ENCODE measurements at regions not wholly inside any gene's neighbourhood (a gene's known extent, or its start where the extent isn't known, plus 50 kb on each side); places are given as distances from the start of the nearest gene placed in this dataset.

DNA sequence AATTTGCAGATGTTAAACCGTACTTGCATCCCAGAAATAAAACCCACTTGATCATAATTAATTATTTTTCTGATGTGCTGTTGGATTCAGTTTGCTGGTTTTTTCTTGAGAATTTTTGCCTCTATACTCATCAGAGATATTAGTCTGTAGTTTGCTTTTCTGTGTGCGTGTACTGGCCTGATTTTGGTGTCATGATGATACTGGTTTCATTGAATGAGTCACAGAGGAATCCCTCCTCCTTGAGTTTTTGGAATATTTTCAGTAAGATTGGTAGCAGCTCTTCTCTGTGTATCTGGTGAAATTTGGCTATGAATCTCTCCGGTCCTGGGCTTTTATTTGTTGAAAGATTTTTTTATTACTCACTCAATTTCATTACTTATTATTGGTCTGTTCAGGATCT, 100.4 kb upstream of the PMCH start:
- H3K27ac ChIP-seq (ENCODE audit: low read depth, low read length) = no peak overlapping the region
- FAIRE-seq (no peak), DNase-seq (ENCODE audit: low read depth in 1 of 2, low spot score in 2 of 2) (no peak)
- no peak overlapping the region for H3K4me3 ChIP-seq (ENCODE audit: extremely low read depth in 1 of 4, insufficient read depth in 2 of 4, low read depth in 3 of 4, low read length in 4 of 4)
- no peak overlapping the region for H3K18ac ChIP-seq (ENCODE audit: extremely low read depth, low read length)
- no peaks in the 10 kb centered on the region for H3K9me3 ChIP-seq (ENCODE audit: insufficient read depth in 2 of 2, low read depth in 1 of 2, low read length in 1 of 2)
- H3K4me2 ChIP-seq (ENCODE audit: insufficient read depth in 1 of 2, low read depth in 2 of 2, low read length in 2 of 2) = no peak overlapping the region
- H3K56ac ChIP-seq (replicated peaks; ENCODE audit: insufficient read length, low read depth, low read length) = no peak overlapping the region
- H3K23me2 ChIP-seq (ENCODE audit: low read depth, low read length) = no peaks in the 10 kb centered on the region
- no peak overlapping the region for H3K9ac ChIP-seq (replicated peaks in 1 of 4; ENCODE audit: extremely low read depth in 1 of 4, low read depth in 3 of 4, low read length in 3 of 4)
- H2AK5ac ChIP-seq (ENCODE audit: low read depth, low read length) = no peak overlapping the region
- H4K20me1 ChIP-seq (replicated peaks in 1 of 2; ENCODE audit: control insufficient read depth in 1 of 2, insufficient read depth in 2 of 2, low read length in 2 of 2) = no peaks in the 10 kb centered on the region
- H3K14ac ChIP-seq (ENCODE audit: insufficient read length) = no peak overlapping the region
- H3K27me3 ChIP-seq (replicated peaks in 1 of 4; ENCODE audit: control insufficient read depth in 3 of 4, extremely low read depth in 1 of 4, insufficient read depth in 3 of 4, low read length in 3 of 4) = no peaks in the 10 kb centered on the region
- H2BK120ac ChIP-seq (replicated peaks; ENCODE audit: low read depth, low read length) = no peak overlapping the region
- no peak overlapping the region for H2AFZ ChIP-seq (ENCODE audit: low read length)
- H4K91ac ChIP-seq (replicated peaks; ENCODE audit: insufficient read length, low read length) = no peak overlapping the region
- H2BK5ac ChIP-seq (ENCODE audit: low read depth, low read length) = no peak overlapping the region
- no peak overlapping the region for H2BK15ac ChIP-seq (ENCODE audit: low read length)
- TF ChIP-seq GTF2F1 (IDR thresholded peaks at IDR 0.05; ENCODE audit: borderline replicate concordance, low read depth, low read length) (no peak), CBX8 (IDR thresholded peaks at IDR 0.05; ENCODE audit: borderline replicate concordance, low read depth, low read length) (no peak), NANOG (IDR thresholded peaks at IDR 0.05; ENCODE audit: insufficient read depth, low read depth, low read length, poor library complexity, severe bottlenecking) (no peak), KDM1A (IDR thresholded peaks at IDR 0.05; ENCODE audit: borderline replicate concordance, low read length) (no peak), EP300 (IDR thresholded peaks at IDR 0.05; ENCODE audit: borderline replicate concordance in 1 of 2, low read depth in 2 of 2, low read length in 2 of 2) (no peak)
- CTCF ChIA-PET (ENCODE audit: partially characterized antibody) = interaction anchor here (0.7 kb wide), 1 partner anchor 101 kb away, joined by 3 read pairs; no protein-coding TSS in a partner anchor
- H3K4ac ChIP-seq (replicated peaks; ENCODE audit: insufficient read length, low read depth, low read length) = no peak overlapping the region
- H3K79me2 ChIP-seq (ENCODE audit: control insufficient read depth in 1 of 2, insufficient read depth in 2 of 2, low read length in 2 of 2) = no peaks in the 10 kb centered on the region
- no peak overlapping the region for H3K23ac ChIP-seq (ENCODE audit: insufficient read length)
- H4K8ac ChIP-seq (ENCODE audit: extremely low read depth, insufficient read depth, low read length) = no peak overlapping the region
- POLR2A ChIA-PET (ENCODE audit: partially characterized antibody) = no interaction called here
- H3K4me1 ChIP-seq (replicated peaks in 1 of 4; ENCODE audit: control insufficient read depth in 3 of 4, insufficient read depth in 4 of 4, low read length in 3 of 4) = no peaks in the 10 kb centered on the region
- WGBS, 2 experiments (ENCODE audit: extremely low coverage in 1 of 2, insufficient coverage in 1 of 2, insufficient read length in 1 of 2, insufficient replicate concordance in 2 of 2, low coverage in 1 of 2, low lambda C conversion rate in 2 of 2, missing lambda C conversion rate in 1 of 2) = 84% methylated on average over 3 of the region's 3 CpGs; no CpG with 5 or more reads in 1 of the 2 experiments
- H2BK12ac ChIP-seq (ENCODE audit: low read depth, low read length) = no peak overlapping the region
- no peaks in the 10 kb centered on the region for H3K36me3 ChIP-seq (ENCODE audit: control insufficient read depth in 2 of 4, insufficient read depth in 4 of 4, low read length in 3 of 4)
- H2BK20ac ChIP-seq (ENCODE audit: low read length) = no peak overlapping the region
- no peak overlapping the region for H4K5ac ChIP-seq (ENCODE audit: insufficient read length, low read depth, low read length)
- H3K79me1 ChIP-seq (ENCODE audit: low read depth, low read length) = no peaks in the 10 kb centered on the region
